Fibroblast of gingiva (primary cell): ENCODE measurements at regions not wholly inside any gene's neighbourhood (a gene's known extent, or its start where the extent isn't known, plus 50 kb on each side); places are given as distances from the start of the nearest gene placed in this dataset.
"Not testable (repeated sequence)": the region's sequence is repeated elsewhere in the genome, so short reads cannot be mapped to it uniquely, and the experiment has no call there.

ENCODE experiments used
- DNase-seq: peaks from one replicate; pipeline ENCODE4 v3.0.0-alpha.2; 2011; ENCODE audit warnings: low read depth

- no peak for DNase-seq
These were observed 740.6 kb upstream of the FAM241A start for GRCh38 chr4:111404673-111405072.

GRCh38 chr4:111405989-111406388 is 739.3 kb upstream of the FAM241A start:
- DNase-seq: no peak

GRCh38 chr4:111410571-111410970 is 734.7 kb upstream of the FAM241A start:
- no peak for DNase-seq

- no peak for DNase-seq
These were observed 727.7 kb upstream of the FAM241A start for GRCh38 chr4:111417521-111417920.

GRCh38 chr4:111433441-111433840 is 711.8 kb upstream of the FAM241A start:
- DNase-seq: no peak

GRCh38 chr4:111434586-111434985 is 710.7 kb upstream of the FAM241A start:
- DNase-seq: peak; percentile 1

GRCh38 chr4:111435986-111436744 is 709.1 kb upstream of the FAM241A start:
- DNase-seq: no peak

GRCh38 chr4:111441687-111442086 is 703.6 kb upstream of the FAM241A start:
- DNase-seq: no peak

GRCh38 chr4:111444836-111445235 is 700.4 kb upstream of the FAM241A start:
- DNase-seq: not testable (repeated sequence)

- DNase-seq: no peak
These were observed 695.6 kb upstream of the FAM241A start for GRCh38 chr4:111449657-111450056.

GRCh38 chr4:111450867-111451266 is 694.4 kb upstream of the FAM241A start:
- no peak for DNase-seq

GRCh38 chr4:111453216-111453615 is 692.0 kb upstream of the FAM241A start:
- DNase-seq: no peak

- peak; percentile 1 for DNase-seq
These were observed 690.3 kb upstream of the FAM241A start for GRCh38 chr4:111454961-111455360.

- DNase-seq: no peak
These were observed 680.8 kb upstream of the FAM241A start for GRCh38 chr4:111464251-111465045.

GRCh38 chr4:111466811-111467604 is 678.2 kb upstream of the FAM241A start:
- DNase-seq: no peak

- peak; percentile 26 for DNase-seq
These were observed 670.3 kb upstream of the FAM241A start for GRCh38 chr4:111475001-111475400.

- no peak for DNase-seq
These were observed 669.6 kb upstream of the FAM241A start for GRCh38 chr4:111475666-111476065.

GRCh38 chr4:111480510-111480909 is 664.7 kb upstream of the FAM241A start:
- DNase-seq: no peak

GRCh38 chr4:111483375-111484169 is 661.7 kb upstream of the FAM241A start:
- no peak for DNase-seq

GRCh38 chr4:111492496-111492895 is 652.8 kb upstream of the FAM241A start:
- no peak for DNase-seq

- DNase-seq: no peak
These were observed 650.8 kb upstream of the FAM241A start for GRCh38 chr4:111494471-111494870.

- no peak for DNase-seq
These were observed 650.3 kb upstream of the FAM241A start for GRCh38 chr4:111494971-111495370.
